GM18508 (cell line): ENCODE measurements at regions not wholly inside any gene's neighbourhood (a gene's known extent, or its start where the extent isn't known, plus 50 kb on each side); places are given as distances from the start of the nearest gene placed in this dataset.

ENCODE experiments used
- ATAC-seq: cut with Tn5 transposase; IDR thresholded peaks from one replicate; pipeline ENCODE4 v1.9.1; 2021; ENCODE audit warnings: moderate number of reproducible peaks; ENCODE audit not compliant: insufficient read depth, unreplicated experiment

DNA sequence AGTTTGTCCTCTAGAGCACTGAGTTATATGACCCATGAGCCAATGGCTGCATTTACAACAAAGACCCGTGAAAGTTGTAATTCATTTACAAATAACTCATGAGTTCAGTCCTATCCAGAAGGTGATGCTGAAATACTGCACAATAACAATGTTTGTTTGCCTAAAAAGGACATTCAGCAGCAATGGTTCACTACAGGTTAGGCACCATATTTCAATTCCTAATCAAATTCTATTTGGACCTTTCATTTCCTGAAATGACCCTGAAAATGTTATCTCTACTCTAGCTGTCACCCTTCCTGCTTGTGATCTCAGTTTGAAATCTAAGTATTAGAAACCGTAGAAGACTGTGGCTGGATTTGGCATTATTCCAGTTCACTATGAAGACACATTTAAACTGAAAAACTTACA lies 191.2 kb upstream of the SAMSN1 start:
- ATAC-seq = no peak

DNA sequence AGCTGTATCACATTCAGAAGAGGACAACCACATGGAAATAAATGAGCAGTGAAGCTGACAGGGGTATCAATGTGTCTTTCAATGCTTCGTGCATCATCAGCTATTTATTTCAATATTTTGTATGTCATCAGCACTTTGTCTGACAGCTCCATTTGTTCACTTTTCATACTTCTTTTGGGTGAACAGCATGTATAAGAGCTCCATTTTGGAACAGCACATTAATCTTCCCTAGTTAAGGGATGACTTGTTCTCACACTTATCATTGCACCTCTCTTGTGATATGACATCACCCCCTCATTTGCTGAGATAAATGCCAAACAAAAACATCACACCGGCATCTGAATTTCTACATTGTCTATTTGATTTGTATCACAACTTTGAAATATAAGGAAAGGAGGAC lies 190.6 kb upstream of the SAMSN1 start:
- no peak for ATAC-seq

DNA sequence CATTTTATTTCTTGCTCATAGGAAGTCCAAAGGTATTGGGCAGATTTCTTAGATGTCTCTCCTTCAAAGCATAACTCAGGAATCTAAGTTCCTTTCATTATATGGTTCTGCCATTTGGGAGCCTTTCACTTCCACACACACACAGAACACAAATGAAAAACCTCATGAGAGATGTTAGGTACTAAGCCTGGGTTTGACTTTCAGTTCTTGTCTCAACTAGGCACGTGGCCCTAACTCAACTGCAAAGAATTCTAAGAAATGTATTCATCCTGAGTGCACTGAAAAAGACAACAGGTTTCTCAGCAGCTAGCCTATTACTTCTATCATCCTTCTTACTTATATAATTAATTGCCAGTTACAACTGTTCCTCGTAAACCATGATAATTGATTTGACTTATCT lies 190.0 kb upstream of the SAMSN1 start:
- peak; percentile 59 for ATAC-seq

DNA sequence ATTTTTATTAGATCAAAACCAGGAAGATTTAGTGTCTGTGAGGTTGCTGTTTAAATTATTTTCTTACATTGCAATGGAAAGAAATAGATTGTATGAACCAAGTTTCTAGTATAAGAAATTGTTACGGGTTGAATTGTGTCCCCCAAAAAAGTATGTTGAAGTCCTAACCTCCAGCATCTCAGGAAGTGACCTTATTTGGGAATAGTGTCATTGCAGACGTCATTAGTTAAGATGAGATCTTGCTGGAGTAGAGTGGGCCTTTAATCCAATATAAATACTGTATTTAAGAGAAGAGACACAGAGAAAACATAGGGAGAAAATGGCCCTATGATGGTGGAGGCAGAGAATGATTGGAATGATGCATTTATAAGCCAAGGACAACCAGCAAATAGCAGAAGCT lies 188.7 kb upstream of the SAMSN1 start:
- no peak for ATAC-seq

DNA sequence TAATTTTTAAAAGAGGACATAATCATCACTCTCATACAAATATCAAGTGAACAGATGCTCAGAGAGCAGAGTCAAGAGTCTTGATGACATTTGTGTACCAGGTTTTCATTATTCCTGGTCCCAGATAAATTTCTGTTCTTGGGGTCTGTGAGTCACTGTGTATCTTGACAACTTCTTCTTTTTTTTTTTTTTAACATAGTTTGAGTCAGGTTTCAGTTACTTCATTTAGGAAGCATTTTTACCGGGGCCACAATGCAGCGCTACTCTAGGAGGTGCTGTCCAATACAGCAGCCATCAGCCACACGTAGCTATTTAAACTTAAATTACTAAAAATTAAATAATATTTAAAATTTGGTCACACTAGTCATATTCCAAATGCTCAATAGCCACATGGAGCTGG lies 188.1 kb upstream of the SAMSN1 start:
- ATAC-seq = no peak

DNA sequence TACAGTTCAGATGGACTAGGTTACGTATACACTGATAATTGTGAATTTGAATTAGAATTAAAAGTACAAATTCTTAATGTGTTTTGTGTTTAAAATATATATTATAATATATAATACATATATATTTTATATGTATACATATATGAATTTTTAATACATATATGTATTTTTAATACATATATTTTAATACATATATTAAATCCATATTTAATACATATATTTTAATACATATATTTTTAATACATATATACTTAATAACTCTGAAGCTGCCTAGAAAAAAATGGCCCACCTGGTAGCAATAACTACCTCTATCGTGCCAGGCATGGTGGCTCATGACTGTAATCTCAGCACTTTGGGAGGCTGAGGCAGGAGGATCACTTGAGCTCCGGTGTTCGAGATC lies 179.1 kb upstream of the SAMSN1 start:
- no peak for ATAC-seq

DNA sequence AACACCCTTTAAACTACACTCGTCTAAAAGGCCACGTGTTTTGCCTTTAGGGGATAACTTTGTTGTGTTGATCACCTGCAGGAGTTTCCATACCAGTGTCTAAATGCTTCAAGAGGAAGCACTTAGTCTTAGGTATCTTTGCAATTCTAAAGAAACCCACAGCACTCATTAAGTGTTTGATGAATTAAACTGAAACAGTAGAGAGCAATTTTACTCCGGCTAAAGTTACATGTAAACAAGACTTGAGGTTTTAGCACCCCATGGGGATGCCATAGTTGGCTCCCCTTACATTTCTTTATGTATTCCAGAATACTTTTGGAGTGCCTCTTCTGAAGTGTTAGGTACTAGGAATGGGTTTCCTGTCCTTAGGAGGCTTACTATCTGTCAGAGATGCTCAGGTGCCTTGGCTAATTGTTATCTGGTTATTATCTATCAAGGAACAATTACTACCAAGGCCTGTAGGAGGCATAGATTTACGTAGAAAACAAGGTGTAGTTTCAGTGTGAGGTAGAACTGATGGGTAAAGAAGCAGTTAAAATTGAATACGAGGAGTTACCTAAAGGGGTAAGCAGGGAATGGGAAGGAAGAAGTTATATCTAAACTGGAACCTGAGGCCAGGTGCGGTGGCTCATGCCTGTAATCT lies 176.8 kb upstream of the SAMSN1 start:
- no peak for ATAC-seq

DNA sequence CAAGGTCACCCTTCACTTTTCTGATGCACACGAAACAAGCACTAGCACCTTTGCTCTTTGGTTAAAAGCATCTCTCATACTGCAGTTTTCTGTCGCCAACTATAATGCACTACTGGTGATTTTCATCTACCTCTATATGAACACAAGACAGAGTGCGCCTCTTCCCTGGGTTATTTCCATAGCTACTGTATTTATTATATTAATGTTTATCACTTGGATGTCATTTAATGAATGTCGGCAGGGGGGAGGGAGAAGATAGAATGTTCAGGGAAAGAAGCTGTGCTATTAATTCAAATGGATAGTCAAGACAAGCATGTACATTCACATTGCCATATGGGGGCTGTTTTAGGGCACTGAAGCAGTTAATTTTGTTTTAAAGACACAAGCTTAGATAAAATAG lies 174.1 kb upstream of the SAMSN1 start:
- no peak for ATAC-seq

DNA sequence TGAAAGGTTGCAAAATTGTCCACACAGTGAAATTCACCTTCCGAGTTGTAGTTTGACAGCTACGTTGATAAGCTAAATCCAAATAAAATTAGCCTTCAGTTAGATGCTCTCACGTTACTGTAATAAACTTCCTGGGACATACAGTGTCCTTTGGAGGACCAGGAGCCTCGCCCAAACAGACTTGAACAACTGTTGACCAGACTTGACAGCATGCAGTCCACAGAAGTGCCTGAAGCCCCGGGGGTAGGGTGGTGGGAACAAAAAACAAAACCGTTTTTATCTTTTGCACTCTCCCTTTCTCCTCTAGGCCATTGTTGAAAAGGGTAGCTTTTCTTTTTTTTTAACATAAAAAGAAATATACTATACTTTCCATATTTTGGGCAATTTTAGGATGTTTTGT lies 172.8 kb upstream of the SAMSN1 start:
- no peak for ATAC-seq

DNA sequence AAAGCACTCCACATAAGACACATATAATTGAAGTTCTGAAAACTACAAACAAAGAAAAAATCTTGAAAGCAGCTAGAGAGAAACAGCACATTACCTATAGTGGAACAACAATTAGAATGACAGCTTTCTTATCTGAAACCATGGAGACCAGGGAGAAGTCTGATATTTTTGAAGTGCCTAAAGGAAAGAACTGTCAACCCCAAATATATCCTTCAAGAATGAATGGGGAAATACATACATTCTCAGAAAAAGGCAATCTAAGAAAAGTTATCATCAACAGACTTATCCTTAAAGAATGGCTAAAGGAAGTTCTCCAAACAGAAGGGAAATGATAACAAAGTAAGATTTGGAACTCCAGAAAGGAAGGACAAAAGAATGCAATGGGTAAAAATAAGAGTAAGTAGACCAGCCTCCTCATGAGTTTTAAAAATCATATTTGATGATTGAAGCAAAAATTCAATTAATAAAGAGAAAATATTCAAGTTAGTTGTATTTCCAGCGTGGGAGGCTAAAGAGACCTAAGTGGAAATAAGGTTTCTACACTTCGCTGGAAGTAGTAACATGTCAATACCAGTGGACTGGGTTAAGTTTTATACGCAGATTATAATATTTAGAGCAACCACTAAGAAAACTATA lies 170.8 kb upstream of the SAMSN1 start:
- ATAC-seq = no peak

DNA sequence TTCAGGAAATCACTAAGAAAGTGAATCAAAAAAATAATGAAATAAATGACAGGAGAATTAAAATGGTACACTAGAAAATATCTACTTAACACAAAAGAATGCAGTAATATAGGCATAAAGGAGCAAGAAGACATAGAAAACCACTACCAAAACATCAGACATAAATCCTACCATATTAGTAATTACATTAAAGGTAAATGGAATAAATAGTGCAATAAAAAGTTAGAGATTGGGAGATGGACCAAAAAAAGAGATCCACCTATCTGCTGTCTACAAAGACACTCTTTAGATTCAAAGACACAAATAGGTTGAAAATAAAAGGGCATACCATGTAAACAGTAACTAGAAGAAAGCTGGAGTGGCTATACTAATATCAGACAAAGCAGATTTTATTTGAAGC lies 167.0 kb upstream of the SAMSN1 start:
- no peak for ATAC-seq

DNA sequence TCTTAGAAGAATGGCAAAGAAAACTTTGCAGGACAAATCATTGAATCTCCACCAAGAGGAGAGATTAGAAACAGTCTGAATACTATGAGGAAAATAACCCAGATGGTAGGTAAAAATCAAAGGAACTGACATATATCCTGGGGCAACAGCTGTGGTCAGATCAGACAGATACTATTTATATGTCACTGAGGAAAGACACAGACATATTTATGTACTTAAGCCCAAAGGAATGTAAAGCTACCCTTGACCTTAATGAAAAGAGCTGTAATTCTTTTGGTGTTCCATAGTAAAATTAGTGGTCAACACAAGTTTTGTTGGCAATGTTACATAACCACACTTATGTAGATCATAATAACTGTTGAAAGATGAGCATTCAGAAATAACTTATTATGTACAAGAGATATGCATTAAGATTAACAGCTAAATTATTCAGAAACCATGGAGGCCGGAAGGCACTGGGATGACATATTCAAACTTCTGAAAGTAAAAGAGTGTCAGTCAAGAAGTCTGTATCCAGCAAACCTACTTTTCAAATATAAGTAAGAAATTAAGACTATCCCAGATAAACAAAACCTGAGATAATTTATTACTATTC lies 166.1 kb upstream of the SAMSN1 start:
- no peak for ATAC-seq

DNA sequence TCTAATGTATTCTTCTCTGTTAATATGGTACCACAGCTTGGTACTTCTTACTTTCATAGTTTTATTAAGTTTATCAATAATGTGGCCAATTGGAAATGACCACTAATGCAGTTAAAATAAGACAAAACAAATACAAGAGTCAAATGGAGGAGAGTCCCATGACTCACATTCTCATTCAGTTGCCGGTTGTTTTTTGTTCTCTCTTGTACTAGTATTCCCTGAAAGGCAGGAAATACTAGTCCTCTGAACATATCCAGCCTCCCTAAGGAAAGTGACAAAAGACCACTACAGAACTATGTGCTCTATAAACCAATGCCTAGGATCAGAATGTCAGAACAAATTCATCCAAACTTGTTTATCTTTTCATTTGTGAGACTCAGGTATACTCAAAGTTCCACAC lies 165.2 kb upstream of the SAMSN1 start:
- ATAC-seq = no peak

DNA sequence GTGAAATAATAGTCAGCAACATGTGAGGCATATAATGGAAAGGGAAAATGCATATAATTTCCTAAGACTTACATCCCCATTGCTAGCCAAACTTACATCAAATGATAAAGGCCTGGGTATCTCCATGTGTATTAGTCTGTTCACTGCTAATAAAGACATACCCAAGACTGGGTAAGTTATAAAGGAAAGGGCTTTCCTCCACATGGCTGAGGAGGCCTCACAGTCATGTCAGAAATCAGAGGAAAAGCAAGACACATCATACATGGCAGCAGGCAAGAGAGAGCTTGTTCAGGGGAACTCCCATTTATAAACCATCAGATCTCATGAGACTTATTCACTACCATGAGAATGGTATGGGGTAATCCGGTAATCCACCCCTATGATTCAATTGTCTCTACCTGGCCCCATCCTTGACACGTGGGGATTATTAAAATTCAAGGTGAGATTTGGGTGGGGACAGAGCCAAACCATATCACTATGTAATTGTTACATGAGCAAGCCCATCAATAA lies 161.5 kb upstream of the SAMSN1 start:
- no peak for ATAC-seq

DNA sequence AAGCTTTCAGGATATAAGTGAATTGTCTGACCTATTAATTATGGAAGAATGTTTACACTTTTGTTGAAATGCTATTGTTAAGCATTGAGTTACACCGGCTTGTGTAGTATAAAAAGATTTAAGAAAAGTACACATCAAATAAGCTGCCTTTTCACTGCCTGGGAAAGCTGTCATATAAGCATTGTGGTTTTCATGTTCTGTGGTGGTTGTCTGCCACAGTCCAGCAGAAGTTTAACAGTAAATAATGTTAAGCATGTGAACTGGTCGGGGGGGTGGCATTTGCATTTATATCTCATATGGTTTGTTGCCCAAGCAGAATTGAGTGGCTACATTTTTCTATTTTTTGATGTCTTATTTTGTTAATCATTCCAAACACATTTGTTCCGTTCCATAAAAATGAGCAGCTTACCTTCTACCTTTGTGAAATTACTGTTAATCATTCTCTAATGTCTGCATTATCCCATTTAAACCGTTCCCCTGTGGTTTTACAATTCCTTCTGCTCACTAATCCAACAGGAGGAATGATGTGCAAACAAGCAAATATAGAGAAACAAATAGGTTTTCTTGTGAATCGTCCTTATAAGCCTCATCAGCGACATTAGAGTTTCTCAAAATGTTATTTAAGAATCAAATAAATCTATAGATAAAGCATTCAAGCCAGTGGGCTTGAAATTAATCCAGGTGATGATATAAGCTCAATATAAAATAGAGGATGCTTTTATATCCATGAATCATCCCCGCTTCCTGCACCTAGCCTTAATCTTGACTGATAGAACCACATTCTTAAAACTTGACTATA lies 160.8 kb upstream of the SAMSN1 start:
- no peak for ATAC-seq

DNA sequence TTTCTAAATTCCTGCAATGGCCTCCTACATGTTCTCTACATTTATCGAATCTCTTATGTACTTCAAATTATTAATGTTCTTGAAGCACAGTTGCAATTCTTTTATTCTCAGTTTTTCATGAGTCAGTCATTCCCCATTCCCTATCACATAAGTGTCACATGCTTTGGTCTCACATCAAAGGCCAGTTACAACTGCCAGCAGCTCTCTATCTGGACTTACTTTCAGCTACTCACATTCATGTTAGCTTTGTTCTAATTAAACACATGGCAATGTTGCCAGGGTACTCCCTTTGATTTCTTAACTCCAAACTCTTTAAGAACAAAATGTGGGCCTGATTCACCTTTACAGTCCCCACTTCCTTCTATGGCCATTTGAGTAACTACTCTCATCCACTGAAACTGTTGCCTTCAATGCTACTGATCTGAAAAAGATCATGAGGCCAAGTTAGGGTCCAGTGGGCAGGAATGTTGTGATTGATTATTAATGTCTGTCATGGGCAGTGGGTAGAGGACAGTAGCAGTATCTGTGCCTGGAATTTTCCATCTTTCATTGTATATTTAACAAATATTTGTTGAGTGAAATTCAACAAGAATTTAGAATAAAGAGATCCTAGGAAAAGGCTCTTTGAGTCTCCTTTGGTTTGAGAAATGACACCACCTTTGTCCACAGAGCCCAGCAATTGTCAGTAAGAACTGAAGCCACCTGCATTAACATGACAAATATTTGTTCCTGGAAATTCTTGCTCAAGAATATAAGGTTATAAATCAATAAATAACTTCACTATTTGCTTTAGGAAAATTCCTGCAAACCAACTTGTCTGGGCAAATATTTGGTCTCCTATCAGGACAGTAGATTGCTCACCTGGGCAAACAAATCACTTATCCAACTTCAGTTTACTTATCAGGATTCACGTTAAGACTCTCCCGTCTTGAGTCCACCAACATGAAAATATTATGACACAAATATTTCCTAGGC lies 153.6 kb upstream of the SAMSN1 start:
- ATAC-seq = no peak

DNA sequence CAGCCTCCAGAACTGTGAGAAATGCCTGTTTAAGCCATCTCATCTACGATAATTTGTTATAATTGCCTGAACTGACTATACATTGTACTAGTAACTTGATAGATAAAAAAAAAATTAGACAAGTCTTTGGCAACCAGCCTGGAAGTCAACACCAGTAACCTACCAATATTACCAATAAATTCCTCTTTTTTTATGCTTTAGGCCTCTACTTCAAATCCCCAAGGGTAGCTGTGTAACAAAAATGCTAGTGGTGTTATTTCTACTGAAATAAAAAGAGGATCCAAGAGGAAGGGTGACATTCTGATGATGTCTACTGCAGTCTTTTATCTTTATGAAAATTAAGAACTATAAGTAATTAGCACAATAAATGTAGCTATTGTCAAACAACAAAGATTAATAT lies 151.7 kb upstream of the SAMSN1 start:
- no peak for ATAC-seq

DNA sequence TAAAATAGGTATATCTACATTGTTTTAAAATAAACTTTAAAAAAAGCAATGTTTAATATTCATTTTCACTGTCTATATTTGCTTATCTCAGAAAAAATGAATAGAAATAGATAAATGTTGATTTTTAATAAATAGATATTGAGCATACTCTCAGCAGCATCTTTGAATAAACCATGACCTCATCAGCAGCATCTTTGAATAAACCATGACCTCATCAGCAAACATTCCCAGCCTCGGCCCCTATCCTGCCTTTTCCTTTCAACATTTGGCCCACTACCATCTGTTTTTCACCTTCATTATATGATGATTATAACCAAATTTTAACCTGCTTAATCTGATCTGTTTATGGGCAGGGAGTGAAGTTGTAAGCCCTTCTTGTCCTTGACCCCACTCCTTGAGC lies 148.7 kb upstream of the SAMSN1 start:
- no peak for ATAC-seq

DNA sequence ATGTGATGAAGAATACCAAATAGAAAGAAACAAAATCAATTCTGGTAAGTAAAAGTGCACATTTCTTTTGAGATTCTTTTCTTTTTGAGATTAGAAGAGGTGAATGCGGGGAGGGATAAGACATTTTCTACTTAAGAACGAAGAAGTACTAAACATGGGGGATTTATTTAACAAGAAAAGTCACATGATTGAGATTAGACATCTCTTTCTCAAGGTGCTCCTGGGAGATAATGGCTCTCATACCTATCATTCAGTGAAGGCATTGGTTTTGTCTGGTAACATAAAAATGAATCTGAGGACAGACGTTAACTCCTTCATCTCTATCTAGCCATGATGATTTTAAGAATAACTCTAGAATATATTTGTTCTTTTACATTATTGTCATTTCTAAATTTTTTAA lies 147.9 kb upstream of the SAMSN1 start:
- no peak for ATAC-seq

DNA sequence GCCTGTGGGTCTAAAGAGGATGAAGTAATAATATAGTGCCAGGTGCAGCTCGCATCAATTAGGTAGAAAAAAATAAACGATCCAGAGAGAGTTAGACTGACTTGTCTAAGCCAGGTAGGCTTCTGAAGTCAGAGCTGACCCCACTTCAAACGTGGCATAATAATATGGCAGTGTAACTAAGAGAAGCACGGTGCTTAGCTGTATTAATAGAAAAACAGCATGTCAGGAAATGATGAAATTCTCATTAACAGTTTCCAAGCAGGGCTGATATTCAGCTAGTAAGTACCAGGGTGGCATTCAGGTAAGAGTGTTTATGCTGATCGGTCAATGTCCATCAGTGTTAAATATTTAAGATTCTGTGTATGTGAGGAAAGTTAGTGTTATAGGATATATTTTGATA lies 145.8 kb upstream of the SAMSN1 start:
- no peak for ATAC-seq
